Aorta (tissue), 5 donors: ENCODE measurements at regions not wholly inside any gene's neighbourhood (a gene's known extent, or its start where the extent isn't known, plus 50 kb on each side); places are given as distances from the start of the nearest gene placed in this dataset.

Experiments
- ATAC-seq: fragments of 200-7000 bp; cut with Tn5 transposase; one replicate; pipeline ENCODE4 v1.9.1; 2022; ENCODE audit warnings: moderate library complexity; ENCODE audit not compliant: low FRiP score
- DNase-seq, 2 donors: peaks; one replicate each; pipeline ENCODE4 v3.0.0-alpha.2; 2020
- H3K27ac ChIP-seq, 2 donors: one replicate each; pipeline ENCODE4 v1.5.1; 2013; ENCODE audit warnings: low read length in 2 of 2, mild to moderate bottlenecking in 2 of 2, moderate library complexity in 2 of 2, control low read depth in 1 of 2, inconsistent platforms in 1 of 2, low read depth in 1 of 2
- H3K27me3 ChIP-seq, 2 donors: one replicate each; pipeline ENCODE4 v1.6.1; 2013; ENCODE audit warnings: control low read depth in 1 of 2, low read length in 1 of 2, mild to moderate bottlenecking in 1 of 2, moderate library complexity in 1 of 2; ENCODE audit not compliant: insufficient read depth in 2 of 2, control insufficient read depth in 1 of 2
- H3K36me3 ChIP-seq, 2 donors: one replicate each; pipeline ENCODE4 v1.6.1; 2013; ENCODE audit warnings: control low read depth in 1 of 2, low read length in 1 of 2, mild to moderate bottlenecking in 1 of 2; ENCODE audit not compliant: insufficient read depth in 2 of 2, control insufficient read depth in 1 of 2
- H3K4me1 ChIP-seq, 2 donors: one replicate each; pipeline ENCODE4 v1.6.1; 2013; ENCODE audit warnings: low read length in 2 of 2, control low read depth in 1 of 2, mild to moderate bottlenecking in 1 of 2, moderate library complexity in 1 of 2; ENCODE audit not compliant: insufficient read depth in 2 of 2, control insufficient read depth in 1 of 2
- H3K4me3 ChIP-seq, 2 donors: one replicate each; pipeline ENCODE4 v1.5.1; 2013; ENCODE audit warnings: low read length in 2 of 2, control low read depth in 1 of 2, mild to moderate bottlenecking in 1 of 2
- H3K9me3 ChIP-seq: one replicate; pipeline ENCODE4 v1.6.1; 2013; ENCODE audit warnings: mild to moderate bottlenecking, low read length; ENCODE audit not compliant: control insufficient read depth
- WGBS, 2 donors: extraction: QIAGEN DNeasy Blood & Tissue Kit; methylation state at CpG; one replicate each; pipeline ENCODE4 v1.1.7; 2013; 5-methylcytosine and 5-hydroxymethylcytosine counted together
- intact Hi-C, 2 donors: fragments of 100-400 bp; cut with DNase I; formaldehyde crosslinking; loops; one replicate each; pipeline versions ENCODE4 v1.14.2 to v1.15.0; 2022
- donor health status: healthy with polysubstance abuse.
- donor health status: Bipolar disorder and iron deficiency.
- donor health status: DM: no; HTN: no; CAD: no.
- donor health status: DM: no; HTN: no; CAD: no.
- donor health status: DM: yes; HTN: yes; CAD: no.

DNA sequence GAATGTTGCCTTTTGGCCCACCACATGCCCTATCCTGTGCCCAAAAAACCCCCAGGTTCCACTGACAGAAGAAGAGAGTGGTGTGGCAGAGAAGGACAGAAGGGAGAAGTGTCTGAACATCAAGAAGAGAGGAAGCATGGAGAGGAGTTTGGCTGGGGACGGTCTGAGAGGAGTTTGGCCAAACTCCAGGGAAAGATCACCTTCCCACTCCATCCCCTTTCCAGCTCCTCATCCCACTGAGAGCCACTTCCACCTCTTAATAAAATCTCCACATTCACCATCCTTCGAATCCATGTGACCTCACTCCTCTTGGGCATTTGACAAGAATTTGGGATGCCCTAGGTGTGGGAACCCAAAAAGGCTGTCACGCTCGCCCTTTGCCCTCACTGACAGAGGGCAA lies 311.6 kb upstream of the GRM7 start:
- H3K4me1 ChIP-seq = no peaks in the 10 kb centered on the region
- H3K27ac ChIP-seq = no peak overlapping the region
- H3K27me3 ChIP-seq = no peaks in the 10 kb centered on the region
- WGBS, 2 donors = 87 to 88% methylated on average over 4 of the region's 4 CpGs
- no peak overlapping the region for H3K4me3 ChIP-seq
- H3K36me3 ChIP-seq = no peaks in the 10 kb centered on the region
- intact Hi-C loops = no loop called here
- ATAC-seq = no peak
- H3K9me3 ChIP-seq = peaks cover 4% of the 10 kb centered on the region
- no peak for DNase-seq

DNA sequence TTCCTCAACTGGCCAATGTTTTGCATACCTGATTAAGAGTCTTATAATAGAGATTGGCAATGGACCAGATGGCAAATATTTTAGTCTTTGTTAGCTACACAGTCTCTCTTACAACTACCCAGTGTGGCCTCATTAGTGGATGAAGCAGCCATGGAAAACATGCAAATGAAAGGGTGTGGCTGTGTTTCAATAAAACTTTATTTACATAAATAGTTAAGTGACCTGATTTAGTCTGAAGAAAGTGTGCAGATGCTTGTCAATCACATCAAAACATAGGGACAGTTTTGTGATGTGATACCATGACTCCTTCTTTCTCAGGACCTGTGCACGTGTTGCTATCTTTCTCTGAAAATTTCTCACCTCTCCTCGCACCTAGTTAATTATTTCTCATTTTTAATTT lies 309.8 kb upstream of the GRM7 start:
- no peak overlapping the region for H3K4me3 ChIP-seq
- intact Hi-C loops = no loop called here
- H3K9me3 ChIP-seq = peaks cover 4% of the 10 kb centered on the region
- ATAC-seq (no peak), DNase-seq (no peak)
- H3K4me1 ChIP-seq = no peaks in the 10 kb centered on the region
- H3K27me3 ChIP-seq = no peaks in the 10 kb centered on the region
- no peaks in the 10 kb centered on the region for H3K36me3 ChIP-seq
- H3K27ac ChIP-seq = no peak overlapping the region
- WGBS, 2 donors = 70 to 71% methylated on average over 2 of the region's 2 CpGs

DNA sequence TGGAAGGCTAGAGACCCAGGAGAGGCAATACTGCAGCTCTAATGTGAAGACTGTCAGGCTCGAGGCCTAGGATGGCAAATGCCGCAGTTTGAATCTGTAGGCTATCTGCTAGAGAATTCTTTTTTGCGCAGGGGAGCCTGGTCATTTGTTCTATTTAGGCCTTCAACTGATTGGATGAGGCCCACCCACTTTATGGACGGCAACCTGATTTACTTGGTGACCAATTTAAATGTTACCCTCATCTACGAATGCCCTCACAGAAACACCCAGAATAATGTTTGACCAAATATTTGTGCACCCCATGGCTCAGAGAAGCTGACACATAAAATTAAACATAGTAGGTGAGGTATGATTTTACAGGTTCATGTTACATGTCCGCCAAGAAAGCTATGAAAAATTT lies 300.7 kb upstream of the GRM7 start:
- H3K27ac ChIP-seq = no peak overlapping the region
- DNase-seq (no peak), ATAC-seq (no peak)
- intact Hi-C loops = no loop called here
- no peaks in the 10 kb centered on the region for H3K36me3 ChIP-seq
- H3K4me3 ChIP-seq = no peak overlapping the region
- H3K9me3 ChIP-seq = peaks cover 2% of the 10 kb centered on the region
- no peaks in the 10 kb centered on the region for H3K4me1 ChIP-seq
- WGBS, 2 donors = 89 to 92% methylated on average over 6 of the region's 6 CpGs
- H3K27me3 ChIP-seq = no peaks in the 10 kb centered on the region

DNA sequence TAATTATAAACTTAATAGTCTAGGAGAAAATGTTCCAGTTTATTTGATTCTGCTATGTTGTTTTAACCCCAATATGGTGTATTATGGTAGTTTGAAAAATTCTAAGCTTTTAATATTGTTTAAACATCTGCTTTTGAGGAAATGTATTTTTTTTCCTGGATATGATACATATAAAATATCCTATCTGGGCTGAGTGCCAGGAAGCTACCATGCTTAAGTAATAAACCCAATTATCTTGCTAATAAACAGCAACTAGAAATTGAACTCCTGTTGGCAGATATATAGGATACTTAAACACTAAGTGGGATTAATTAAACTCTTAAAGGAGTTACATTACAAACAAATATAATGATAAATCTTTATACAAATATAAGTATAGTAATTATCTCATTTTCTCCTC lies 293.7 kb upstream of the GRM7 start:
- Histone ChIP-seq H3K4me1 (no peaks in the 10 kb centered on the region), H3K27me3 (no peaks in the 10 kb centered on the region), H3K9me3 (peaks cover 2% of the 10 kb centered on the region), H3K36me3 (no peaks in the 10 kb centered on the region), H3K4me3 (no peak overlapping the region), H3K27ac (no peak overlapping the region)
- DNase-seq = no peak
- intact Hi-C loops = no loop called here
- ATAC-seq = no peak

DNA sequence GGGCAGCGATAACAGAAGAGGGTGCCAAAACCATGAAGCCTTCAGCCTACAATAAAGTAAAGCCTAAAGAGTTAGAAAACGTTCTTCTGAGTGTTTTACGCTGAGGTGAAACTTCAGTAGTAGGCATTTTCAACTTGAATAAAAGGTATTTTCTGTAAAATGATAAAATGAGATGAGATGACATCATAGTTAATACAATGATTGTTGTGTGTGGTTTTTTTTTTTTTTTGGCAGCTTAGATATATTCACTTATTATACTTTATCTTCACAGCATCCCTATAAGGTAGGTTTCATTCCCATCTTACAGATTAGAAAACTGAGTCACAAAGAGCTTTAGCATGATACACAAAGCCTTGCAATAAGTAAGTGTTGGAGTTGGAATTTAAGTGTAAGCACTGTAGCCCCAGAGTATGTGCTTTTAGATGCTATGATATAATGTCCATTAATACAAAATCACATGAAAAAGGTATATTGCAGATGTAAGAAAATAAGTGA lies 291.9 kb upstream of the GRM7 start:
- DNase-seq = no peak
- 79 to 80% methylated on average over 3 of the region's 3 CpGs for WGBS, 2 donors
- no peak for ATAC-seq
- no peaks in the 10 kb centered on the region for H3K4me1 ChIP-seq
- no peak overlapping the region for H3K4me3 ChIP-seq
- intact Hi-C loops = no loop called here
- no peak overlapping the region for H3K27ac ChIP-seq
- H3K36me3 ChIP-seq = no peaks in the 10 kb centered on the region
- no peaks in the 10 kb centered on the region for H3K27me3 ChIP-seq
- peaks cover 2% of the 10 kb centered on the region for H3K9me3 ChIP-seq

DNA sequence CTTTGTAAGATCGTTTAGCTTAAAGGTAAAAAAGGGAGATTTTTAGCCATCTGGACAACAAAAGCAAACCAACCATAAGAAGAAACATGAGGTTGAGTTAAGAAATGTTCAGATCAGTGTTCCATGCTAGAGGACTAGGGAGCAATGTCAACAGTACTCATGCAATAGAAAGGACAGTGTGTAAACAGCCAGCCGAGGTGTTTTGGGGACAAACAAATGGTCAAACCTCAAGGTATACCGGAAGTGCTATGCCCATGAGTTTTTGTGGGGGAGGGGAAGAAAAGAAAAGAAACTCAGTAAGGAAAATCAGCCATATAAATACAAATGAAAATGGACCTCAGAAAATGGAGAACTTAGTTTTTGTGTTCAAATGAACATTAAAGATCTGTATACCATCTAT lies 289.5 kb upstream of the GRM7 start:
- no peaks in the 10 kb centered on the region for H3K4me1 ChIP-seq
- ATAC-seq = no peak
- no peak overlapping the region for H3K27ac ChIP-seq
- H3K36me3 ChIP-seq = no peaks in the 10 kb centered on the region
- H3K4me3 ChIP-seq = no peak overlapping the region
- no peaks in the 10 kb centered on the region for H3K27me3 ChIP-seq
- intact Hi-C loops = no loop called here
- WGBS, 2 donors = 62 to 67% methylated on average over 3 of the region's 3 CpGs
- DNase-seq = no peak
- H3K9me3 ChIP-seq = peaks cover 1% of the 10 kb centered on the region

DNA sequence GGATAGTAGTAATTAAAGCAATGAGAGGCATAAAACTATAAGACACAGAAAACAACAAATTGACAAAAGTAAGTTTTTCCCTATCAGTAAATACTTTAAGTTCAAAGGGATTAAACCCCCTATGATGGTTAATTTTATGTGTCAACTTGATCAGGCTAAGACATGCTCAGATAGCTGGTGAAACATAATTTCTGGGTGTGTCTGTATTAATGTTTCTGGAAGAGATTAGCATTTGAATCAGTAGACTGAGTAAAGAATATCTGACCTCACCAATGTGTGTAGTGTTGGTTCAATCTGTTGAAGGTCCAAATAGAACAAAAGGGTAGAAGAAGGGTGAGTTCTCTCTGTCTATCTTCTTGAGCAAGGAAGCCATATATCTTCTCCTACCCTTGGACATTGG lies 283.3 kb upstream of the GRM7 start:
- Histone ChIP-seq H3K4me3 (no peak overlapping the region), H3K36me3 (no peaks in the 10 kb centered on the region), H3K27ac (no peak overlapping the region), H3K27me3 (no peaks in the 10 kb centered on the region), H3K4me1 (no peaks in the 10 kb centered on the region), H3K9me3 (peaks cover 1% of the 10 kb centered on the region)
- intact Hi-C loops = no loop called here
- DNase-seq (no peak), ATAC-seq (no peak)

DNA sequence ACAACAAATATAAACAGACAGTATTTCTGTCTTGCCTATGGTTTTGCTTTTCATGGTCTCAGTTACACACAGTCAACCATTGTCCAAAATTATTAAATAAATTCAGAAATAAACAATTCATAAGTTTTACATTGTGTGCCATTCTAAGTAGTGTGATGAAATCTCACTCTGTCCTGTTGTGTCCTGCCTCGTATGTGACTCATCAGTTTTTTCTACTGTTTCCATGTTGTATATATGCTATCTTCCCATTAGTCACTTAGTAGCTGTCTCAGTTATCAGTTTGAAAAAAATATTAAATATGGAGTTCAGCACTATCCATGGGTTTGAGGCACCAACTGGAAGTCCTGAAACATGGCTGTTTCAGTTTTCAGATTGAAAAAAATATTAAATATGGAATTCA lies 282.4 kb upstream of the GRM7 start:
- H3K27me3 ChIP-seq = no peaks in the 10 kb centered on the region
- no peak for ATAC-seq
- 55 to 64% methylated on average over 1 of the region's 1 CpG for WGBS, 2 donors
- no peak for DNase-seq
- no peak overlapping the region for H3K4me3 ChIP-seq
- no peaks in the 10 kb centered on the region for H3K4me1 ChIP-seq
- intact Hi-C loops = no loop called here
- H3K9me3 ChIP-seq = peaks cover 1% of the 10 kb centered on the region
- H3K36me3 ChIP-seq = no peaks in the 10 kb centered on the region
- no peak overlapping the region for H3K27ac ChIP-seq

DNA sequence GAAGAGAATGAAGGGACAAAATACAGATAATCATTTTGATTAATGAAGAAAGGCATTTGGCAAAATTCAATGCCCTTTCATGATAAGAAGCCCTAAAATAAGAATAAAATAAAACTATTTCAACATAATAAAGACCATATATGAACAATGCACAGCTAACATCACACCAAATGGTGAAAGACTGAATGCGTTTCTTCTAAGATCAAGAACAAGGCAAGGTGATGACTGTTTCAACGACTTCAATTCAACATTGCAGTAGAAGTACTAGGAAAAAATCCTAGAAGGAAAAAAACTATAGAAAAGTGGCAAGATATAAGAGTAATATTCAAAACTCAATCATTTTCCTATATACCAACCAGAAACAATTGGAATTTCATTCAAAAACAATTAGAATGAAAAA lies 280.1 kb upstream of the GRM7 start:
- no peak for ATAC-seq
- Histone ChIP-seq H3K27ac (no peak overlapping the region), H3K9me3 (peaks cover 1% of the 10 kb centered on the region), H3K36me3 (no peaks in the 10 kb centered on the region), H3K27me3 (no peaks in the 10 kb centered on the region), H3K4me3 (no peak overlapping the region), H3K4me1 (no peaks in the 10 kb centered on the region)
- 65 to 68% methylated on average over 2 of the region's 2 CpGs for WGBS, 2 donors
- DNase-seq = no peak
- intact Hi-C loops = no loop called here
